PC-9 (cell line): ENCODE measurements at regions not wholly inside any gene's neighbourhood (a gene's known extent, or its start where the extent isn't known, plus 50 kb on each side); places are given as distances from the start of the nearest gene placed in this dataset.

Source experiments
- BruUV-seq: library from RNA; stranded (reverse); fragments of 400-500 nt; replicated peaks from 2 replicates; lab custom pipeline; 2021; lab: Mats Ljungman, UMichigan
- CTCF ChIA-PET: fragments of 300-600 bp; sonication (Branson Sonifier 250); formaldehyde crosslinking; loops from one replicate; lab custom pipeline; 2022; ENCODE audit warnings: antibody characterized with exemption; lab: Charles Lee
- POLR2A ChIA-PET: fragments of 300-600 bp; sonication (Branson Sonifier 250); formaldehyde crosslinking; loops from one replicate; lab custom pipeline; 2022; ENCODE audit warnings: antibody characterized with exemption; ENCODE audit not compliant: unreplicated experiment; lab: Charles Lee
- DNase-seq, 2 experiments: peaks; one replicate each; pipeline versions ENCODE4 v3.0.0 to v3.0.0-alpha.2; 2015 to 2022; ENCODE audit warnings: mixed read lengths in 1 of 2
- H2AFZ ChIP-seq: fragments of 200-600 bp; sonication (generic); 2 replicates; pipeline ENCODE4 v1.8.1; 2017; ENCODE audit warnings: antibody characterized with exemption
- H3F3A ChIP-seq: fragments of 200-600 bp; sonication (generic); 2 replicates; pipeline ENCODE4 v1.8.1; 2017; ENCODE audit warnings: antibody characterized with exemption, mild to moderate bottlenecking, low read depth; ENCODE audit not compliant: insufficient read depth
- H3K27ac ChIP-seq: fragments of 200-600 bp; sonication (generic); 2 replicates; pipeline ENCODE4 v1.6.1; 2016; ENCODE audit warnings: mixed run types
- H3K27me3 ChIP-seq: fragments of 200-600 bp; sonication (generic); 2 replicates; pipeline ENCODE4 v1.6.1; 2016; ENCODE audit warnings: low read depth, mixed run types; ENCODE audit not compliant: insufficient read depth
- H3K36me3 ChIP-seq: fragments of 200-600 bp; sonication (generic); 2 replicates; pipeline ENCODE4 v1.6.1; 2016; ENCODE audit warnings: low read depth, mixed run types
- H3K4me1 ChIP-seq: fragments of 200-600 bp; sonication (generic); replicated peaks from 2 replicates; pipeline ENCODE4 v1.6.1; 2016; ENCODE audit warnings: mixed run types; ENCODE audit not compliant: insufficient read depth
- H3K4me2 ChIP-seq: fragments of 200-600 bp; sonication (generic); 2 replicates; pipeline ENCODE4 v1.6.1; 2017; ENCODE audit warnings: mixed run types
- H3K4me3 ChIP-seq: fragments of 200-600 bp; sonication (generic); 2 replicates; pipeline ENCODE4 v1.6.1; 2016; ENCODE audit warnings: mixed run types
- H3K79me2 ChIP-seq: fragments of 200-600 bp; sonication (generic); 2 replicates; pipeline ENCODE4 v1.6.1; 2017; ENCODE audit warnings: low read depth, mixed run types
- H3K9me2 ChIP-seq: fragments of 200-600 bp; sonication (generic); 2 replicates; pipeline ENCODE4 v1.8.1; 2017; ENCODE audit warnings: mild to moderate bottlenecking; ENCODE audit not compliant: insufficient read depth
- H3K9me3 ChIP-seq: fragments of 200-600 bp; sonication (generic); 2 replicates; pipeline ENCODE4 v1.8.1; 2016; ENCODE audit warnings: low read depth; ENCODE audit not compliant: insufficient read depth
- H4K20me1 ChIP-seq: fragments of 200-600 bp; sonication (generic); 2 replicates; pipeline ENCODE4 v1.8.1; 2017; ENCODE audit not compliant: insufficient read depth
- CTCF ChIP-seq: fragments of 200-600 bp; sonication (generic); conservative IDR thresholded peaks from 2 replicates; pipeline ENCODE4 v1.6.1; 2017; ENCODE audit warnings: mixed run types, antibody characterized with exemption, mild to moderate bottlenecking, moderate library complexity
- EZH2 ChIP-seq: fragments of 200-600 bp; sonication (generic); IDR thresholded peaks from 2 replicates; pipeline ENCODE4 v1.8.0; 2017; ENCODE audit warnings: antibody characterized with exemption, low read depth
- intact Hi-C: fragments of 100-400 bp; cut with micrococcal nuclease; formaldehyde crosslinking; loops from one replicate; pipeline ENCODE4 v1.10.0; 2022; ENCODE audit not compliant: unreplicated experiment

- Histone ChIP-seq H3K36me3 (no peaks in the 10 kb centered on the region), H3K9me2 (no peaks in the 10 kb centered on the region; the same call in 1 of the 2 replicates), H3K4me1 (no peaks in the 10 kb centered on the region), H3K4me2 (no peak overlapping the region), H4K20me1 (no peaks in the 10 kb centered on the region), H3K27ac (no peak overlapping the region), H3F3A (no peaks in the 10 kb centered on the region), H3K79me2 (no peaks in the 10 kb centered on the region), H3K4me3 (no peak overlapping the region), H3K9me3 (no peaks in the 10 kb centered on the region), H3K27me3 (no peaks in the 10 kb centered on the region), H2AFZ (0 out of 2 replicates have a peak overlapping the region, but pooled peaks have one; percentile 17)
- no peak for DNase-seq
- POLR2A ChIA-PET, result no interaction called here
- no TSS peak for BruUV-seq
- CTCF ChIA-PET, result no interaction called here
- intact Hi-C loops, result no loop called here
- TF ChIP-seq CTCF, result no peak
- no peak for TF ChIP-seq EZH2
Measured at GRCh38 chr1:199307496-199308264, 668.8 kb downstream of the PTPRC start.

- Histone ChIP-seq H3K9me3 (no peaks in the 10 kb centered on the region), H2AFZ (no peak overlapping the region), H3F3A (no peaks in the 10 kb centered on the region), H3K4me2 (no peak overlapping the region), H3K27me3 (no peaks in the 10 kb centered on the region), H3K9me2 (no peaks in the 10 kb centered on the region; the same call in 1 of the 2 replicates), H3K27ac (no peak overlapping the region), H4K20me1 (no peaks in the 10 kb centered on the region), H3K79me2 (no peaks in the 10 kb centered on the region), H3K4me3 (no peak overlapping the region), H3K36me3 (no peaks in the 10 kb centered on the region), H3K4me1 (no peaks in the 10 kb centered on the region)
- TF ChIP-seq CTCF (no peak), EZH2 (no peak)
- ChIA-PET POLR2A (no interaction called here), CTCF (no interaction called here)
- intact Hi-C loops, result no loop called here
- no peak for DNase-seq
- no TSS peak for BruUV-seq
Measured at GRCh38 chr1:199308349-199308846, 669.6 kb downstream of the PTPRC start.

- H3K36me3 ChIP-seq, result no peaks in the 10 kb centered on the region
- POLR2A ChIA-PET, result no interaction called here
- no peaks in the 10 kb centered on the region for H3K79me2 ChIP-seq
- TF ChIP-seq CTCF (no peak), EZH2 (no peak)
- H3K9me2 ChIP-seq, result no peaks in the 10 kb centered on the region
- intact Hi-C loops, result no loop called here
- no peaks in the 10 kb centered on the region for H3F3A ChIP-seq
- CTCF ChIA-PET, result no interaction called here
- H3K4me3 ChIP-seq, result no peak overlapping the region
- H3K4me2 ChIP-seq, result no peak overlapping the region
- H3K27me3 ChIP-seq, result no peaks in the 10 kb centered on the region
- no peak overlapping the region for H2AFZ ChIP-seq
- no peaks in the 10 kb centered on the region for H3K4me1 ChIP-seq
- H4K20me1 ChIP-seq, result no peaks in the 10 kb centered on the region
- BruUV-seq, result no TSS peak
- H3K27ac ChIP-seq, result no peak overlapping the region
- no peak for DNase-seq
- no peaks in the 10 kb centered on the region for H3K9me3 ChIP-seq
Measured at GRCh38 chr1:199310708-199311107, 671.9 kb downstream of the PTPRC start.
